CD14-positive monocyte (primary cell): ENCODE measurements at regions not wholly inside any gene's neighbourhood (a gene's known extent, or its start where the extent isn't known, plus 50 kb on each side); places are given as distances from the start of the nearest gene placed in this dataset.

Source experiments
- DNase-seq, 3 donors: peaks; one replicate each; pipeline ENCODE4 v3.0.0-alpha.2; 2011 to 2022
- H2AFZ ChIP-seq: 2 replicates; pipeline ENCODE4 v1.6.0; 2012; ENCODE audit warnings: mild to moderate bottlenecking, low read depth, low read length, inconsistent platforms; ENCODE audit not compliant: insufficient read depth, poor library complexity, severe bottlenecking
- H3K27ac ChIP-seq, 2 donors: 1 replicate in 1 of 2; 2 replicates in 1 of 2; pipeline ENCODE4 v1.5.1; 2012 to 2013; ENCODE audit warnings: low read length in 2 of 2, control low read depth in 1 of 2, inconsistent platforms in 1 of 2, low read depth in 1 of 2, mild to moderate bottlenecking in 1 of 2
- H3K27me3 ChIP-seq, 2 donors: one replicate each; pipeline versions ENCODE4 v1.6.0 to v1.6.1; 2011 to 2013; ENCODE audit warnings: low read length in 2 of 2; ENCODE audit not compliant: control insufficient read depth in 2 of 2, insufficient read depth in 2 of 2
- H3K36me3 ChIP-seq, 2 donors: replicated peaks in 1 of 2; 1 replicate in 1 of 2; 2 replicates in 1 of 2; pipeline versions ENCODE4 v1.5.1 to v1.6.1; 2012 to 2013; ENCODE audit warnings: low read length in 2 of 2, control low read depth in 1 of 2, inconsistent platforms in 1 of 2, mild to moderate bottlenecking in 1 of 2; ENCODE audit not compliant: insufficient read depth in 2 of 2, control insufficient read depth in 1 of 2
- H3K4me1 ChIP-seq, 2 donors: 1 replicate in 1 of 2; 2 replicates in 1 of 2; pipeline versions ENCODE4 v1.5.1 to v1.6.1; 2012 to 2013; ENCODE audit warnings: low read length in 2 of 2, control low read depth in 1 of 2, inconsistent platforms in 1 of 2, mild to moderate bottlenecking in 1 of 2, moderate library complexity in 1 of 2; ENCODE audit not compliant: insufficient read depth in 2 of 2, control insufficient read depth in 1 of 2
- H3K4me2 ChIP-seq: replicated peaks from 2 replicates; pipeline ENCODE3; 2012; ENCODE audit warnings: low read length, moderate library complexity, mild to moderate bottlenecking; ENCODE audit not compliant: poor library complexity, severe bottlenecking; ENCODE audit errors: extremely low read depth
- H3K4me3 ChIP-seq, 3 experiments: fragments of 200-600 bp in 1 of 3; sonication (generic) in 1 of 3; replicated peaks in 1 of 3; 1 replicate in 2 of 3; 2 replicates in 1 of 3; pipeline ENCODE4 v1.5.1; 2011 to 2013; ENCODE audit warnings: low read length in 3 of 3, mild to moderate bottlenecking in 3 of 3, control low read depth in 2 of 3, low read depth in 2 of 3, inconsistent platforms in 1 of 3, moderate library complexity in 1 of 3
- H3K79me2 ChIP-seq: 2 replicates; pipeline ENCODE4 v1.6.0; 2012; ENCODE audit warnings: mild to moderate bottlenecking, control low read depth, inconsistent platforms, low read length, moderate library complexity; ENCODE audit not compliant: insufficient read depth
- H3K9ac ChIP-seq: 2 replicates; pipeline ENCODE4 v1.6.0; 2017; ENCODE audit warnings: low read length, mild to moderate bottlenecking; ENCODE audit not compliant: insufficient read depth, poor library complexity, severe bottlenecking
- H3K9me3 ChIP-seq, 2 donors: replicated peaks in 1 of 2; 1 replicate in 1 of 2; 2 replicates in 1 of 2; pipeline versions ENCODE4 v1.5.1 to v1.6.1; 2012 to 2013; ENCODE audit warnings: low read length in 2 of 2, control low read depth in 1 of 2; ENCODE audit not compliant: control insufficient read depth in 1 of 2, insufficient read depth in 1 of 2
- H4K20me1 ChIP-seq: 2 replicates; pipeline ENCODE4 v1.6.0; 2012; ENCODE audit warnings: mild to moderate bottlenecking, low read length, control low read depth, moderate library complexity; ENCODE audit not compliant: insufficient read depth
- H3K27ac Mint-ChIP-seq, 7 donors: one replicate each; pipeline ENCODE4 v1.8.0; 2020; ENCODE audit warnings: mild to moderate bottlenecking in 7 of 7, mixed read lengths in 7 of 7, moderate library complexity in 6 of 7, inconsistent platforms in 2 of 7
- H3K27me3 Mint-ChIP-seq, 3 donors: one replicate each; pipeline ENCODE4 v1.8.0; 2021 to 2022; ENCODE audit warnings: low read depth in 3 of 3, mild to moderate bottlenecking in 3 of 3, mixed read lengths in 3 of 3, moderate library complexity in 3 of 3, inconsistent platforms in 1 of 3
- H3K36me3 Mint-ChIP-seq, 2 donors: one replicate each; pipeline ENCODE4 v1.8.0; 2020; ENCODE audit warnings: mixed read lengths in 2 of 2, inconsistent platforms in 1 of 2, mild to moderate bottlenecking in 1 of 2
- H3K4me1 Mint-ChIP-seq: one replicate; pipeline ENCODE4 v1.8.0; 2020; ENCODE audit warnings: mild to moderate bottlenecking, mixed read lengths
- H3K4me3 Mint-ChIP-seq, 2 donors: one replicate each; pipeline ENCODE4 v1.8.0; 2020; ENCODE audit warnings: mild to moderate bottlenecking in 2 of 2, mixed read lengths in 2 of 2, moderate library complexity in 1 of 2
- H3K9me3 Mint-ChIP-seq, 7 donors: one replicate each; pipeline ENCODE4 v1.8.0; 2020 to 2022; ENCODE audit warnings: mixed read lengths in 7 of 7, mild to moderate bottlenecking in 6 of 7, moderate library complexity in 6 of 7, inconsistent platforms in 2 of 7
- WGBS: methylation state at CpG from one replicate; pipeline ENCODE4 v1.1.5; 2013; ENCODE audit warnings: missing lambda C conversion rate; ENCODE audit not compliant: insufficient coverage; 5-methylcytosine and 5-hydroxymethylcytosine counted together
- intact Hi-C, 2 donors: fragments of 100-400 bp; cut with micrococcal nuclease; formaldehyde crosslinking; loops; one replicate each; pipeline versions ENCODE4 v1.15.0 to v1.15.1; 2023
- TF ChIP-seq, protein P1 (sequence below): fragments of 200-600 bp; IDR thresholded peaks from one replicate; pipeline ENCODE4 v1.8.0; 2022; ENCODE audit warnings: antibody characterized with exemption, mild to moderate bottlenecking

DNA sequence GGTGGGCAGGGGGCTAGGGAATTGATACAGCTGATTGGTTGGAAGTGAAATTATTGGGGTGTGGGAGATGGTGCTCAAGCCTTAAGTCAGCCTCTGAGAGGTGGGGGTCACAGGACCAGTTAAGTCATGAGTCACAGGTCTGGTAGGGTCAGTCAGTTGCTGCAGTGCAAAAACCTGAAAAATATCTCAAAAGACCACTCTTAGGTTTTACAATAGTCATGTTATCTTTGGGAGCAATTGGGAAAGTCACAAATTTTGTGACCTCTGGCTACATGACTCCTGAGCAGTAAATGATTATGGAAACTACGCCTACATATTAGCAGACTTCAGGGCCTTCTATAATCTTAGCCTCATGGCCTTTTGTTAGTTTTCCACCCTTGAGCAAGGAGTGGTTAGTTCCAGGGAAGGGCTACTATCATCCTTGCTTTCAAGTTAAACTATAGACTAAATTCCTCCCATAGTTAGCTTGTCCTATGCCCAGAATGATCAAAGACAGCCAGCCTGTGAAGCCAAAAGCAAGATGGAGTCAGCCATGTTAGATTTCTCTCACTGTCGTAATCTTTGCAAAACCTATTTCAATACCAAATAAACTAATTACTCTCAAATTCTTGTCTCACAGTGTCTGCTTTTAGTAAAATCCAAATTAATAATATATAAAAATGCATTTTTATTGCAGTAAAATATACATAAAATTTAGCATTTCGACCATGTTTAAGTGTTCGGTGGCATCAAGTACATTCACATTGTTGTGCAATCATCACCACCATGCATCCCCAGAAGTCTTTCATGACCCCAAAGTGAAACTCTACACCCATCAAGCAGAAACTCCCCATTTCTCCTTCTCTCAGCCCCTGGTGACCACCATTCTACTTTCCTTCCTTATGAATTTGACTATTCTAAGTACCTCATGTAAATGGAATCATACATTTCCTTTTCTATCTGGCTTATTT, 60.9 kb upstream of the CD2AP start:
- no peak overlapping the region for H2AFZ ChIP-seq
- H3K4me1 ChIP-seq = peaks cover 9 to 15% of the 10 kb centered on the region in 2 donors
- no peak overlapping the region for H3K9ac ChIP-seq
- Mint-ChIP-seq H3K9me3 (no peaks in the 10 kb centered on the region), H3K4me1 (peaks cover 18% of the 10 kb centered on the region), H3K4me3 (no peak overlapping the region), H3K27me3 (peaks cover 0 to 2% (median 0%) of the 10 kb centered on the region in 3 donors), H3K27ac (no peak overlapping the region), H3K36me3 (no peaks in the 10 kb centered on the region)
- H3K36me3 ChIP-seq = no peaks in the 10 kb centered on the region
- H3K27me3 ChIP-seq = no peaks in the 10 kb centered on the region
- H3K9me3 ChIP-seq = no peaks in the 10 kb centered on the region
- TF ChIP-seq, protein P1, sequence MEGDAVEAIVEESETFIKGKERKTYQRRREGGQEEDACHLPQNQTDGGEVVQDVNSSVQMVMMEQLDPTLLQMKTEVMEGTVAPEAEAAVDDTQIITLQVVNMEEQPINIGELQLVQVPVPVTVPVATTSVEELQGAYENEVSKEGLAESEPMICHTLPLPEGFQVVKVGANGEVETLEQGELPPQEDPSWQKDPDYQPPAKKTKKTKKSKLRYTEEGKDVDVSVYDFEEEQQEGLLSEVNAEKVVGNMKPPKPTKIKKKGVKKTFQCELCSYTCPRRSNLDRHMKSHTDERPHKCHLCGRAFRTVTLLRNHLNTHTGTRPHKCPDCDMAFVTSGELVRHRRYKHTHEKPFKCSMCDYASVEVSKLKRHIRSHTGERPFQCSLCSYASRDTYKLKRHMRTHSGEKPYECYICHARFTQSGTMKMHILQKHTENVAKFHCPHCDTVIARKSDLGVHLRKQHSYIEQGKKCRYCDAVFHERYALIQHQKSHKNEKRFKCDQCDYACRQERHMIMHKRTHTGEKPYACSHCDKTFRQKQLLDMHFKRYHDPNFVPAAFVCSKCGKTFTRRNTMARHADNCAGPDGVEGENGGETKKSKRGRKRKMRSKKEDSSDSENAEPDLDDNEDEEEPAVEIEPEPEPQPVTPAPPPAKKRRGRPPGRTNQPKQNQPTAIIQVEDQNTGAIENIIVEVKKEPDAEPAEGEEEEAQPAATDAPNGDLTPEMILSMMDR = no peak
- H4K20me1 ChIP-seq = no peaks in the 10 kb centered on the region
- H3K4me3 ChIP-seq = no peak overlapping the region
- WGBS = 100% methylated on average over 1 of the region's 4 CpGs
- no peaks in the 10 kb centered on the region for H3K79me2 ChIP-seq
- H3K27ac ChIP-seq = no peak overlapping the region
- intact Hi-C loops = loop anchor here in 1 of 2 donors (10.0 kb wide), 1 partner anchor 368 kb away; the partner anchor contains the start of gene OPN5
- H3K4me2 ChIP-seq = no peak overlapping the region
- no peak for DNase-seq

DNA sequence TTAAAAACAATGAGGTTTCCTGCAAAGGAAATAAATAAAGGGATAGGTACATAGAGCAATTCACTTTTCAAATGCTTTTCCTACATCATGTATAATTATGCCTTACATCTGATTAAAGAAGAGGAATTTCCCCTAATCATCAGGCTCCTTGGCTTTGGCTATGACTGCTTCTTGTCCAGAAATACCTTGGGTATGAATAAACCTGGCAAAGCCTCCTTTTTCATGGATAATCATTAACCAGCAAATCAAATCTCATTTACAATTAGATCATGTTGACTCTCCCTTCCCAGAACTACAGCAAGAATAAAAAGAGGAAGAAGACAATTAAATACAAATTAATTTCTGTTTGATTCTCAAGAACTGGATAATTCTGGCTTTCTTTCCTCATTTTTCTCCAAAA, 58.0 kb upstream of the CD2AP start:
- Histone ChIP-seq H3K4me1 (peaks cover 0 to 8% of the 10 kb centered on the region in 2 donors), H3K36me3 (no peaks in the 10 kb centered on the region), H3K79me2 (no peaks in the 10 kb centered on the region), H3K4me2 (no peak overlapping the region), H3K9ac (no peak overlapping the region), H4K20me1 (no peaks in the 10 kb centered on the region), H3K27me3 (no peaks in the 10 kb centered on the region), H3K27ac (no peak overlapping the region), H3K9me3 (no peaks in the 10 kb centered on the region), H2AFZ (no peak overlapping the region), H3K4me3 (no peak overlapping the region)
- peaks cover 10% of the 10 kb centered on the region for H3K4me1 Mint-ChIP-seq
- no peak for DNase-seq
- H3K9me3 Mint-ChIP-seq = peaks cover 0 to 2% (median 0%) of the 10 kb centered on the region in 7 donors
- intact Hi-C loops = loop anchor here in 1 of 2 donors (10.0 kb wide), 1 partner anchor 365 kb away; the partner anchor contains the start of gene OPN5
- TF ChIP-seq, protein P1 = no peak
- no peak overlapping the region for H3K4me3 Mint-ChIP-seq
- no peak overlapping the region for H3K27ac Mint-ChIP-seq
- no peaks in the 10 kb centered on the region for H3K36me3 Mint-ChIP-seq
- no peaks in the 10 kb centered on the region for H3K27me3 Mint-ChIP-seq
